Neural progenitor cell (in vitro differentiated cells): ENCODE measurements at regions not wholly inside any gene's neighbourhood (a gene's known extent, or its start where the extent isn't known, plus 50 kb on each side); places are given as distances from the start of the nearest gene placed in this dataset.

Experiments used
- EZH2 ChIP-seq: fragments of 200-600 bp; sonication (generic); IDR thresholded peaks from 2 replicates; pipeline ENCODE4 v1.6.1; 2017; ENCODE audit warnings: antibody characterized with exemption, mild to moderate bottlenecking, moderate library complexity
- EZH2phosphoT487 ChIP-seq: fragments of 200-600 bp; sonication (generic); IDR thresholded peaks from 2 replicates; pipeline ENCODE4 v1.6.1; 2017; ENCODE audit warnings: antibody characterized with exemption
- TF ChIP-seq, protein P1 (sequence below): fragments of 200-600 bp; sonication (generic); IDR thresholded peaks from 2 replicates; pipeline ENCODE4 v1.5.1; 2017; ENCODE audit warnings: antibody characterized with exemption, mild to moderate bottlenecking

DNA sequence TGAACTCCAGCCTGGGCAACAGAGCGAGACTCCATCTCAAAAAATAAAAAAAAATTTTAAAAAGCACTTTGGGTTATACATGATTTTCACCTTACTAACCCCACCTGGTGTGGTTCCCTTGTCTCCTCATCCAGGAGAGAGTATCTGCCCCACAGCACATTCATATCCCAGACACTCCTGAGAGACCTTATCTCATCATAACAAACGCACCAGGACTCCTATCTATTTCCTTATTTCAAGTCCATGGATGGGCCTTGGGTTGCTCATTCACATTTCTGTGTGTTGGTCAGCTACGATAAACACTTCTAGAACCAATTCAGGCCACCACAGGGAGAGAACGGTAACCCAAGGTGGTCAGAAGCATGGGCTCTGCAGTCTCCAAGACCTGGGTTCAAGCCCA is 88.6 kb upstream of the SPATA12 start:
- TF ChIP-seq EZH2 (no peak), EZH2phosphoT487 (no peak)
- TF ChIP-seq, protein P1, sequence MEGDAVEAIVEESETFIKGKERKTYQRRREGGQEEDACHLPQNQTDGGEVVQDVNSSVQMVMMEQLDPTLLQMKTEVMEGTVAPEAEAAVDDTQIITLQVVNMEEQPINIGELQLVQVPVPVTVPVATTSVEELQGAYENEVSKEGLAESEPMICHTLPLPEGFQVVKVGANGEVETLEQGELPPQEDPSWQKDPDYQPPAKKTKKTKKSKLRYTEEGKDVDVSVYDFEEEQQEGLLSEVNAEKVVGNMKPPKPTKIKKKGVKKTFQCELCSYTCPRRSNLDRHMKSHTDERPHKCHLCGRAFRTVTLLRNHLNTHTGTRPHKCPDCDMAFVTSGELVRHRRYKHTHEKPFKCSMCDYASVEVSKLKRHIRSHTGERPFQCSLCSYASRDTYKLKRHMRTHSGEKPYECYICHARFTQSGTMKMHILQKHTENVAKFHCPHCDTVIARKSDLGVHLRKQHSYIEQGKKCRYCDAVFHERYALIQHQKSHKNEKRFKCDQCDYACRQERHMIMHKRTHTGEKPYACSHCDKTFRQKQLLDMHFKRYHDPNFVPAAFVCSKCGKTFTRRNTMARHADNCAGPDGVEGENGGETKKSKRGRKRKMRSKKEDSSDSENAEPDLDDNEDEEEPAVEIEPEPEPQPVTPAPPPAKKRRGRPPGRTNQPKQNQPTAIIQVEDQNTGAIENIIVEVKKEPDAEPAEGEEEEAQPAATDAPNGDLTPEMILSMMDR, result no peak
